H1 (cell line): ENCODE measurements at regions not wholly inside any gene's neighbourhood (a gene's known extent, or its start where the extent isn't known, plus 50 kb on each side); places are given as distances from the start of the nearest gene placed in this dataset.

ENCODE experiments used
- CBX8 ChIP-seq: fragments of 300-800, 300-1000 bp; sonication (generic); IDR thresholded peaks from 2 replicates; pipeline ENCODE4 v1.7.1; 2016; ENCODE audit warnings: low read depth, low read length, borderline replicate concordance
- EP300 ChIP-seq, 2 experiments: IDR thresholded peaks; 1 replicate in 1 of 2; 2 replicates in 1 of 2; pipeline ENCODE4 v1.6.1; 2011 to 2012; ENCODE audit warnings: low read depth in 2 of 2, low read length in 2 of 2, mild to moderate bottlenecking in 2 of 2, borderline replicate concordance in 1 of 2, inconsistent platforms in 1 of 2, moderate library complexity in 1 of 2
- GABPA ChIP-seq: IDR thresholded peaks from 2 replicates; pipeline ENCODE4 v1.6.1; 2011; ENCODE audit warnings: mild to moderate bottlenecking, low read length, moderate library complexity, borderline replicate concordance; ENCODE audit not compliant: insufficient read depth
- HDAC6 ChIP-seq: IDR thresholded peaks from one replicate; pipeline ENCODE4 v1.7.1; 2012; ENCODE audit warnings: low read depth, mild to moderate bottlenecking, inconsistent platforms, low read length, moderate library complexity
- POU5F1 ChIP-seq: IDR thresholded peaks from 2 replicates; pipeline ENCODE4 v1.6.1; 2011; ENCODE audit warnings: low read depth, mild to moderate bottlenecking, low read length, moderate library complexity
- RFX5 ChIP-seq: IDR thresholded peaks from 2 replicates; pipeline ENCODE4 v1.6.1; 2011; ENCODE audit warnings: low read depth, low read length, improper control_type of control experiment, borderline replicate concordance
- SIN3A ChIP-seq, 2 experiments: IDR thresholded peaks in 1 of 2; conservative IDR thresholded peaks in 1 of 2; 2 replicates each; pipeline ENCODE4 v1.6.1; 2011 to 2012; ENCODE audit warnings: low read length in 2 of 2, improper control_type of control experiment in 1 of 2, low read depth in 1 of 2, mild to moderate bottlenecking in 1 of 2
- SP1 ChIP-seq: IDR thresholded peaks from 2 replicates; pipeline ENCODE4 v1.6.1; 2011; ENCODE audit warnings: low read depth, low read length
- SUZ12 ChIP-seq: fragments of 200-600 bp; sonication (generic); IDR thresholded peaks from 2 replicates; pipeline ENCODE4 v1.6.1; 2012; ENCODE audit warnings: mild to moderate bottlenecking, inconsistent platforms, low read length, moderate library complexity, mixed read lengths
- TAF1 ChIP-seq: IDR thresholded peaks from 2 replicates; pipeline ENCODE4 v1.6.1; 2011; ENCODE audit warnings: mild to moderate bottlenecking, low read depth, low read length
- TF ChIP-seq, protein P1 (sequence below), 3 experiments: IDR thresholded peaks; 1 replicate in 2 of 3; 2 replicates in 1 of 3; pipeline versions ENCODE4 v1.5.1 to v1.6.1; 2011; ENCODE audit warnings: low read length in 3 of 3, mild to moderate bottlenecking in 3 of 3, inconsistent platforms in 2 of 3, low read depth in 1 of 3, moderate library complexity in 1 of 3; ENCODE audit not compliant: insufficient read depth in 1 of 3; ENCODE audit errors: control extremely low read depth in 1 of 3
- TF ChIP-seq, protein P2 (sequence below): IDR thresholded peaks from 2 replicates; pipeline ENCODE4 v1.6.1; 2012; ENCODE audit warnings: low read length, inconsistent platforms

DNA sequence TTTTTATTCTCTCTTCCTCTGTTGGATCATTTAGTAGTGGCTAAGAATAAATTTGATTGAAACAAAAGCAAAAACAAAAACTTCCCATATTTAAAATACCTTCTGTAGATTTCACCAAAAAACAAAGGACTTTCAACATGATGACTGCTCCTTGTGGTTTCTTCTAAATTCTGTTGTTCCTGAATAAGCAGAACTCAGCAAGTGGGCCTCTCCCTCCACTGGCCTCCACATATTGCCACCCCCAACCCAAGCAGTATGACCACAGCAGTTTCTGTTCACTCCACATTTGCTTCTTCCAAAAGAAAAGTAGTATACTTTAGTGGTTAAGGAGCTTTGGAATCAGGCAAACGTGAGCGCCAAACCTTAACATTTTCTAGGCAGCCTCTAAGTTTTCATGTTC lies 114.7 kb downstream of the COX18 start:
- TF ChIP-seq, protein P1, sequence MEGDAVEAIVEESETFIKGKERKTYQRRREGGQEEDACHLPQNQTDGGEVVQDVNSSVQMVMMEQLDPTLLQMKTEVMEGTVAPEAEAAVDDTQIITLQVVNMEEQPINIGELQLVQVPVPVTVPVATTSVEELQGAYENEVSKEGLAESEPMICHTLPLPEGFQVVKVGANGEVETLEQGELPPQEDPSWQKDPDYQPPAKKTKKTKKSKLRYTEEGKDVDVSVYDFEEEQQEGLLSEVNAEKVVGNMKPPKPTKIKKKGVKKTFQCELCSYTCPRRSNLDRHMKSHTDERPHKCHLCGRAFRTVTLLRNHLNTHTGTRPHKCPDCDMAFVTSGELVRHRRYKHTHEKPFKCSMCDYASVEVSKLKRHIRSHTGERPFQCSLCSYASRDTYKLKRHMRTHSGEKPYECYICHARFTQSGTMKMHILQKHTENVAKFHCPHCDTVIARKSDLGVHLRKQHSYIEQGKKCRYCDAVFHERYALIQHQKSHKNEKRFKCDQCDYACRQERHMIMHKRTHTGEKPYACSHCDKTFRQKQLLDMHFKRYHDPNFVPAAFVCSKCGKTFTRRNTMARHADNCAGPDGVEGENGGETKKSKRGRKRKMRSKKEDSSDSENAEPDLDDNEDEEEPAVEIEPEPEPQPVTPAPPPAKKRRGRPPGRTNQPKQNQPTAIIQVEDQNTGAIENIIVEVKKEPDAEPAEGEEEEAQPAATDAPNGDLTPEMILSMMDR (IDR thresholded peaks at IDR 0.05; ENCODE audit: control extremely low read depth in 1 of 3, insufficient read depth in 1 of 3, low read depth in 1 of 3, low read length in 3 of 3) = no peak
- no peak for TF ChIP-seq SUZ12
- TF ChIP-seq, protein P2, sequence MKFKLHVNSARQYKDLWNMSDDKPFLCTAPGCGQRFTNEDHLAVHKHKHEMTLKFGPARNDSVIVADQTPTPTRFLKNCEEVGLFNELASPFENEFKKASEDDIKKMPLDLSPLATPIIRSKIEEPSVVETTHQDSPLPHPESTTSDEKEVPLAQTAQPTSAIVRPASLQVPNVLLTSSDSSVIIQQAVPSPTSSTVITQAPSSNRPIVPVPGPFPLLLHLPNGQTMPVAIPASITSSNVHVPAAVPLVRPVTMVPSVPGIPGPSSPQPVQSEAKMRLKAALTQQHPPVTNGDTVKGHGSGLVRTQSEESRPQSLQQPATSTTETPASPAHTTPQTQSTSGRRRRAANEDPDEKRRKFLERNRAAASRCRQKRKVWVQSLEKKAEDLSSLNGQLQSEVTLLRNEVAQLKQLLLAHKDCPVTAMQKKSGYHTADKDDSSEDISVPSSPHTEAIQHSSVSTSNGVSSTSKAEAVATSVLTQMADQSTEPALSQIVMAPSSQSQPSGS = no peak
- no peak for TF ChIP-seq SIN3A (conservative IDR thresholded peaks at IDR 0.05 in 1 of 2, IDR thresholded peaks at IDR 0.05 in 1 of 2; ENCODE audit: low read depth in 1 of 2, low read length in 2 of 2)
- TF ChIP-seq EP300 (IDR thresholded peaks at IDR 0.05; ENCODE audit: borderline replicate concordance in 1 of 2, low read depth in 2 of 2, low read length in 2 of 2) = no peak
- TF ChIP-seq GABPA = no peak
- TF ChIP-seq CBX8 = no peak
- TF ChIP-seq TAF1 = no peak
- no peak for TF ChIP-seq RFX5
- no peak for TF ChIP-seq SP1
- no peak for TF ChIP-seq POU5F1
- no peak for TF ChIP-seq HDAC6
